Endothelial cell of hepatic sinusoid (primary cell): ENCODE measurements at regions not wholly inside any gene's neighbourhood (a gene's known extent, or its start where the extent isn't known, plus 50 kb on each side); places are given as distances from the start of the nearest gene placed in this dataset.

Experiments
- in situ Hi-C: cut with HindIII; loops from 2 replicates; pipeline ENCODE4 v1.10.0; 2017; ENCODE audit warnings: low sequenced_read_pairs

DNA sequence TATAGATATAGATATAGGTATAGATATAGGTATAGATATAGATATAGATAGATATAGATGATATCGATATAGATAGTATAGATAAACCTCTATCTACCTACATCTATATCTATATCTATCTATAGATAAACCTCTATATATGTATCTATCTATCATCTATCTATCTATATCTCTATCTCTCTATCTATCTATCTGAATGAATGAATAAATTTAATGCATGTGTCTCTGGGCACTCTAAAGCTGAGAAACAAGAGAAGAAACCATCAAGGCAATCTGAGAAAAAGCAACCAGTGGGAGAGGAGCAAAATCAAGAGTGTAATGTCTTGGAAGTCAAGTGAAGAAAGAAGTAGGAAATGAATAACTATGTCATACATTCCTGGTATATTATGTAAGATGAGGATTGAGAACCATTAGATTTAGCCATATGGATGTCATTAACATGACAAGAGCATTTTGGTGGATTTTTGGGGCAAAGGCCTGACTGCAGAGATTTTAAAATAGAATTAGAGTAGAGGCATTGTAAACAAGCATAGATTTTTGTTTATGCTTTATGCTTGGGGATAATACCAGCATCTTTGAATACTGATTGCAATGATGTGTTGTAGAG is 1262.7 kb upstream of the MIR17HG start:
- in situ Hi-C loops, result loop anchor here (5.0 kb wide), 1 partner anchor 92 kb away; no protein-coding TSS in a partner anchor

DNA sequence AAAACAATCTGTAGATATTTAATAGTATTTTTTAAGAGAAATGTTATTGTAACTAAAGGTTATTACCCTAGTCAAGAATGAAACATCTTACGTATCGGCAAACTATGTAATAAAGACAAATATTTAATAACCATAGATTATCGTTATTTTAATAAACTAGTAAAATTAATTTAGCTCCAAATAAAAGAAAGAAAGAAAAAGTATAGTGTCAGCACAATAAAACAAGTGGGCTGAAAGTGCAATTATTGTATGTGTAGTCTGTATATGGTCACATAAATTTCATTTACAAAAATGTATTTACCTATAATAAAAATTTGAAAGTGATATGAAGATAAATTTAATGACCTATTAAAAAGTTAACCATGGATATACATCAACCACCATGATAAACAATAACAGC is 1258.4 kb upstream of the MIR17HG start:
- in situ Hi-C loops, result loop anchor here (5.0 kb wide), 1 partner anchor 97 kb away; no protein-coding TSS in a partner anchor

DNA sequence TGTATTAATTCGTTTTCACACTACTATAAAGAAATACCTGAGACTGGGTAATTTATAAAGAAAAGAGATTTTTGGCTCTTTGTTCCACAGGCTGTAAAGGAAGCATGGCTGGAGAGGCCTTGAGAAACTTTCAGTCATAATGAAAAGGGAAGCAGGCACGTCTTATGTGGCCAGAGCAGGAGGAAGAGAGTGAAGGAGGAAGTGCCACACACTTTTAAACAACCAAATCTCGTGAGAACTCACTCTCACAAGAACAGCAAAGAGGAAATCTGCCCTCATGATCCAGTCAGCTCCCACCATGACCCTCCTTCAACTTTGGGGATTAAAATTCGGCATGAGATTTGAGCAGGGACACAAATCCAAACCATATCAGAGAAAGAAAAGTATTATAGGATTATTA is 1255.9 kb upstream of the MIR17HG start:
- in situ Hi-C loops, result no loop called here

DNA sequence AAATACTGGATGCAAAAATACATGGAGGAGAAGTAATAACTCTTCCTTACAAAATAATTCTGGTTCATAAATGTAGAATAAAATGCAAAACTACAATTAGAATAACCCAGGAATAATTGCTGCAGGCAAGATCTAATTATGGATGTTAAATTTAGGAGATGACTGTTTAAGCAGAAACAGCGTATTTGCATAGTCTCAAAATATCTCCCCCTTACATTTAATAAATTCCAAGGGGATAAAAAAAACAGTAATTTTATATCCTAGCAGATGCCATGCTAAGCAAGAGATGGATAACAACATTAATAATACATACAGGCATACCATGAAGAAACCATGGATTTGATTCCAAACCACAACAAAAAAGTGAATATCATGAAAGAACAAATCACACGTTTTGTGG is 1253.1 kb upstream of the MIR17HG start:
- in situ Hi-C loops, result no loop called here

DNA sequence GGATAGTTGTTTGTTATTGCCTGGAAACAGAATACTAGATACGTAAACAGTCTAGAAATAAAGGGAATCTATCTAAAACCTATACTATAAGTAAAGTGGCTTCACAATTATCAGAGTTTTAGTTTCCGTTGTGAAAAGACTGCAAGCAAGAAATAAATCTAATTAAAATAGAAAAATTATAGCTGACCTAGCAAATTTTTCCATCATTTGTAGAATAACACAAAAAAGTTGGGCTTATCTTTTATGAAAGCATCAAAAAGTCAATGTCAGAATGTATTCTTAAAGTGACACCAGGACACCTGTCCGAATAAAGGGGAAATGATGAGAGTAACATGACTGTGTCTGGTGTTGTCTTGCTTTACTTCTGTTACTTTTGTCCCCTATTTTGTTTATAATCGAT is 1248.9 kb upstream of the MIR17HG start:
- in situ Hi-C loops, result no loop called here

DNA sequence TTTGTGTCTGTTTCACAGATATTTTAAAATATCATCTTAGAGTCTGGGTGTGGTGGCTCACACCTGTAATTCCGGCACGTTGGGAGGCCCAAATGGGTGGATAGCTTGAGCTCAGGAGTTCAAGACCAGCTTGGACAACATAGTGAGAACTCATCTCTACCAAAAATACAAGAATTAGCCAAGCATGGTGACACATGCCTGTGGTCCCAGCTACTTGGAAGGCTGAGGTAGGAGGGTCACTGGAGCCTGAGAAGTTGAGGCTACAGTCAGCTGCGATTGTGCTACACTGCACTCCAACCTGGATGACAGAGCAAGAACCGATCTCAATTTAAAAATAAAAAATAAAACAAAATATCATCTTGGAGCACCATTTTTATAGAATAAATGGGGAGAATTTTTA is 1247.6 kb upstream of the MIR17HG start:
- in situ Hi-C loops, result no loop called here

DNA sequence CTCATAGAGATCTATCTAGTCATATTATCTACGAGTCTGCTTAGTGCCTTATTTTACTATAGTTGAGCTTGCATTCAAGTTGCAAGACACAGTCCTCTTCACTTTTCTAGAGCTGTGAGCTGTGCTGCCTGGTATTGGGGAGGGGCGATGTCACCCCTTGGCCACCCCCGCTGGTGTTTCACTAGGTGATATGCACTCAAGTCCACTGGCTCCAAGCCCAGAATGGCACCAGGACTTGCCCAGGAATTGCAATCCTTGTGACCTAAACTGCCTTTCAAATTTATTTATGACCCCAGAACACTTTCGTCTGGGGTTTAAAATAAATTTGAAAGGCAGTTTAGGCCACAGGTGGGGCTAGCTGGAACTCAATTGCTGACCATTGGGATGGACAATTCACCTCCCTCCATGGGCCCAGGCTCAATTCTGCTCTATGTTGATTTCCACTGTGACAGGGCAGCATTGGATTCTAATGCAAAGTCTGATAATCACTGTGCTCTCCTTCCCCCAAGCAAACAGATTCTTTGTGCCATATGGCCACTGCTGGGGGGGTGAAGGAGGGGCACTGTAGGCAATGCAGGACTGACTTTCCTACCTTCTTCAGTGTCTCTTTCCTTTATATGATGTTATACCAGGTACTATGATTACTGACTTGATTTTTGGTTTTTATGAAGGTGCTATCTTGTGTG is 1244.2 kb upstream of the MIR17HG start:
- in situ Hi-C loops, result no loop called here

DNA sequence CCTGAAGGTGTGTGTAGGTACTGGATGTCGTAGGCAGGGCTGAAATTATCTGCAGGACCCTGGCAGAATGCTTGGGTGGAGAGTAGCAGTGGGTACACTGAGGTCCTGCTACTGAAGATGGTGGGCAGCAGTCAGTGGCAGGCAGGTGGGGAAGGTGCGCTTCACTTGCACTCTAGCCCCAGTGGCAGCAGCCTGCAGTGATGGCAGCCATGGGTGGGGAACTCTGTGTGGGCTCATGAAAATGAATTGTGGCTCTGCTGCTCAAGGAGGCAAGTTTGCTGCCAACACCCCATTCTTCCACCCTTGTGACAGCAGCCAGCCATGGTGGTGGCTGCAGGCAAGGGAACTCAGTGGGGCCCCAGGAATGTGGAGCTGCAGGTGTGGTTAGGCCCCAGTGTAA is 1242.7 kb upstream of the MIR17HG start:
- in situ Hi-C loops, result no loop called here

DNA sequence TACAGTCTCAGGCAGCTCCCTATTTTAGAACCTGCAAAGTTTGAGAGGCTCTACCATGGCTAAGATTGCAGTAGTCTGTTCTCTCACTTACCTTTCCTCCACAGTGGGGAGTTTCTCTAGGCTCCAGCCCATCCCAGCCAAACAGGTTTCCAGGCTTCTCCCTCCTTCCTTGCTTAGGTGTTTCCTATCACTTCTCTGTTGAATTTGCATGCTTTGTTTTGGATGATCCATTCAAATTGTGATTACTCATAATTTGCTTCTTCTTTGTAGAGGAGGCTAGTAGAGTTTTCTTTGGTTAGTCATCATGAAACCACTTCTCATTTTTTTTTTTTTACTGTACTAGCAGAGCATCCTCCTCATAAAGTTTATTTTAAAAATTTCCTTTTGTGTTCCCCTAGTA is 1242.2 kb upstream of the MIR17HG start:
- in situ Hi-C loops, result no loop called here

DNA sequence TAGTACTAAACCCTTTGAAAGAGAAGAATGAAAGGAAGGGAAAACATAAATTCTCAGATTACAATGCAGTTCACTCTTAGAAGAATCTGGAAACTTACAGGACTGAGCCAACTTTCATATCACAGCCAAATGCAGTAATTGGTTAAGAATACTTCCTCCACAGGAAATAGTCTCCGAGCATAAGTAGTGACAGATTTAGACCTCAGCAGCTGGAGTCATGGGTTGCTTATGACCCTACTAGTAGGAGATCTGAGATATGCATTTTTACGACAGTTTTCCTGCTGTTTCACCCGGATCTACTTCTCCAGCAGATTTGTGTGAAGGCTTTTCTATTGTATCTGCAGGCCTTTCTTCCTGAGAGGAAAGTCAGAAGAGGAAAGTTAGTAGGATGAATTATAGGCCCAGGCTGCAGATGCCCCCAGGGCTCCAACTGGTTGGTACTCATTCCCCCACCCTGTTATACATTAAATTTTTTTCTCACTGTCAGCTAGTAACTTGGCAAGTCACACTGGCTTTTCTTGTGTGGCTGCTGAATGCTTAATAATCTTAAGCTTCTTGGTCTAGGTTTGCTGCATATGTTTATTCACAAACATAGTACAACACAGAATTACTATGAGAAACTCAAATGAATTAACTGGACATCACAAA is 1241.5 kb upstream of the MIR17HG start:
- in situ Hi-C loops, result no loop called here

DNA sequence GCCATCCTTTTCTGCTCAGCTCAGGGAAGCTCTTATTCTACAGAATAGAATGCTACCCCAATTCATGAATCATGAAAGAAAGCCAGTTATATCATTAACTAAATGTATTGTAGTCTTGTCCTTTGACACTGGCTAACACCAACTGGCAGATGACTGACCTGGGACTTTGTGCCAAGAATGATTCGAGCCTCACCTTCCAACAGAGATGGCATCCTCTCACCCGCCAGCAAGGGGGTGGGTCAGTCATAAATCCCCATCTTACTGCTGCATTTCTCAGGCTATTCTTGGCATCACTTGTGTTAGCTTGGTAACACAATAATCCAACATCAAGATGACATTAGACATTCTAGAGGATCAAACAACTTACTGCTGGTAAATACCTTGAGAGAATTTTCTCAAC is 1239.8 kb upstream of the MIR17HG start:
- in situ Hi-C loops, result no loop called here

DNA sequence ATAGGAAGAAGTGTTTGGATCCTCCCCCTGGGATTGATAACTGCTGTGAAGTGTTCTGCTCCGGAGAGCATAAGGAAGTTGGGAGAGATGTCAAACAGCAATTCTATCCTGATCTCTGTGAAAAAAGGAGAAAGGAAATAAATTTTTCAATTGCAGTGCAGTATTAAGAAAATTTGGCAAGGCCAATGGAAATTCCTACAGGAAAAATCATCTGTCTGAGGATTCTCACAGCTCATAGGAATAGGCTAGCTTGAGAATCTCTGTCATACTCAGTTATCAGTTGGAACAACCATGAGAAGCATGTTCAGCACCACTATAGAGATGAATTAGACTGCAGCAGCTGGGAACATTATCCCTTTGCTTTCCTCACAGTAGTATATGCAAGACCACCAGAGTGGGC is 1238.9 kb upstream of the MIR17HG start:
- in situ Hi-C loops, result no loop called here

DNA sequence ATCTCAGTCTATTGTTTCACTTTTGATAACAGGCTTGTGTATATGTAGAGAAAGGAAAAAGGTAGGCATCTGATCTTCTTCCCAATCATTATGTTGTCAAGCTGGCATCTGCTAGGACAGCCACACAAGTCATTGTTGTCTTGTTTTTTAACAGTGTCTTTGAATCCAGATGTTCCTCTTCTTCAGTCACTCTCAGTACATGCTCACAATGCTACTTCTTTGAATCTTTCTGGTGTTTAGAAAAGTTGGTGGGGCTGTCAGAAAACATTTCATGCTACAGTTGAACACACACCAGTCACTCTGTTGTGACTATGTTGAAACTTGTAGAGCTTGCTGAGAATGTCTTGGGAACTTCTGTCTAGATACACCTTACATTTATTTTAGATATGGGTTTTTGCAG is 1231.4 kb upstream of the MIR17HG start:
- in situ Hi-C loops, result no loop called here

DNA sequence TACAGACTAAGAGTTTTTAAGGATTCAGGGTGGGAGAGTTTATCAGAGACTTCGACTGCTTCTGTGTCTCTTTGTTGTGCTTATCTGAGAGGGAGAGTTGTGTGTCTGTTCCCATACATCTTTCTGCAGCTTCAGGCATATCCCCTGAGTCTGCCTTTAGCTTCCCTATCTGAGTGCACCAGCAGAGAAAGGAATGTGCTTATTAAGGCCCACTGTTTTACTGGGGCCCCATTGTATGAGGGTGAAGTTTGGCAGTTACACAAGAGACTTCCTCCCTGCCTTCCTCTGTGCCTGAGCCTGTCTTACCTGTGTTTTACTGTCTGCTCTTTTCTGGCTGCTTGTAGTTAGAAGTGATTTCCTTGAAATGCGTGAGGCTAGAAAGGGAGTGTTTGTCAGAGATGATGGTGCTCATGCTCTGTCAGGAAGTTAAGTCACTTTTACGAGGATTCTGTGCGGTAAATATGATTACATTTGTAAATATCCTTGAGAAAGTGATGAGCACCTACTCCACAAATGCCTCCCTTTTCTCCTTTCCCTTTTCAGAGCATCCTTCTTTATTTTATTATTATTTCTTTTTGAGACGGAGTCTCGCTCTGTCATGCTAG is 1228.9 kb upstream of the MIR17HG start:
- in situ Hi-C loops, result no loop called here

DNA sequence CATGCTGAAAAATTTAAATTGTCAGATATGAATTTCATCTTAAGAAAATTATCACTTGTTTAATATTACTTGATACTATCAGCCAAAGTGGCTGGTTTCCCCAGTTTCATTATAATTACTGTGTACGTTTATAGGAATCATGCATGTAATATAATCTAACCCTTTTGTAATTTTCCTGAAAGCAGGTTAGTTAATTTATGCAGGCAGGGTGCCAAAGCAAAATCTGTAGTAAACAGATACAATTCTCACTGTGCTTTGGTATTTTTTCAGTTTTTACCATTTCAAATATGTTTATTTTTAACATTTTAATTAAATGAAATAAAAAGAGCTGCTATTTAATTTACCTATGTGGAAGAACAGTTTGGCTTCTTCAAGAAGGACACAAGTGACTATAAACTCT is 1227.5 kb upstream of the MIR17HG start:
- in situ Hi-C loops, result no loop called here

DNA sequence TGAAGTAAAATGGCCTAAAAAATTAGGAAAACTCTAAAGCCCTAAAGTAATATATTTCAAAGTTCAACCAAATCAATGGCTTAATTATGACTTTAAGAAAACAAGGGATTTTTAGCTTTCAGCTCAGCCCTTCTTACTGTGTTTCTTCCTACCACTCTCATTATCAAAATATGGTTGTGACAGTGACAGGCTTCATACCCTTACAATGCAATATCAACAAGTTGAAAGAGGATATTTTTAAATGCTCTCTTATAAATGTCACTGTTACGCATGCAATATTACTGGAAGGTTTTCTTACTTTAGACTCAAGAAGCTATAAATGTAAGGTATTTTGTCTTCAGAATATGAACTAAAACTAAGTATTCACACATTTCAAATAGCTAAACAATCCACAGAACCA is 1225.7 kb upstream of the MIR17HG start:
- in situ Hi-C loops, result no loop called here

DNA sequence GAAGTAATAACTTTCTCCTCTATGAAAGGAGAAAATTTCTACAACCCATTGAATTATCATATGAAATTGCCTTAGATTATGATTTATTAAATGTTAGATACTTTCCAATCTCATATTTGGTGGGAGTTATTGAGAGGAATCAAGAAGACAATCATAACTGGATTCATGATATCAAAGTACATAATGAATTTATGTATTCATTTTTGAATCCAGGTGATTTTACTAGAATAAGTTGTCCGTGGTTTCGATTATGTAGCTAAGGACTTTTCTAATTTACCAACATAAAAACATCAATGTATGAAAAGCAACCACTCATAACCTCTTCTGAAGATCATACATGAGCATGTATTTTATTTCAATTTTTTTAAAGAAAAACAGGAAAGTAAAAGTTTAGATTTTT is 1225.0 kb upstream of the MIR17HG start:
- in situ Hi-C loops, result no loop called here

DNA sequence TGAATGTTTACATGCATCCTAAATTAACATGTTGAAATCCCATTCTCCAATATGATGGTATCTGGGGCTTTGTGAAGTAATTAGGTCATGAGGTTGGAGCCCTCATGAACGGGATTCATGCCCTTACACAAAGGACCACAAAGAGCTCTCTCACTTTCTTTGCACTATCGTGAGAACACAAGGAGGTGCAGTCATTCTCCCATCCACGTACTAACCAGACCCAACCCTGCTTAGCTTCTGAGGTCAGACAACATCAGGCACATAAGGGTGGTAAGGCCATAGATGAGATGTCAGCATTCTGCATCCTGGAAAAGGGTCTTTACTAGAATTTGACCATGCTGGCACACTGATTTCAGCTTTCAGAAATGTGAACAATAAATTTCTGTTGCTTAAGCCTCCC is 1211.9 kb upstream of the MIR17HG start:
- in situ Hi-C loops, result no loop called here

DNA sequence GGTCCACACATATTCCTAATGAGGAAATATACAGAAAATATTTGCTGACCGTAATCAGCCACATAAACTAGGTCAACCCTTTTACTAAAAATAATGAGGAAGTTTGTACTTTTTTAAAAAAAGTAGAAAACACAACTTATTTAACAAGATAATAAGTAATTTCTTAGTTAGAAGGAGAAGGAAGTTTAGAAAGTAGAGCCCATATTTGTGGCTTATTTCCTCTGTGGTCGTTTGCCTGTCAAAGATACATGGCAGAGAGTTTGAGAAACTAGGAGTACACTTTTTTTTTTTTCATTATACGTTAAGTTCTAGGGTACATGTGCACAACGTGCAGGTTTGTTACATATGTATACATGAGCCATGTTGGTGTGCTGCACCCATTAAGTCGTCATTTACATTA is 1205.2 kb upstream of the MIR17HG start:
- in situ Hi-C loops, result no loop called here

DNA sequence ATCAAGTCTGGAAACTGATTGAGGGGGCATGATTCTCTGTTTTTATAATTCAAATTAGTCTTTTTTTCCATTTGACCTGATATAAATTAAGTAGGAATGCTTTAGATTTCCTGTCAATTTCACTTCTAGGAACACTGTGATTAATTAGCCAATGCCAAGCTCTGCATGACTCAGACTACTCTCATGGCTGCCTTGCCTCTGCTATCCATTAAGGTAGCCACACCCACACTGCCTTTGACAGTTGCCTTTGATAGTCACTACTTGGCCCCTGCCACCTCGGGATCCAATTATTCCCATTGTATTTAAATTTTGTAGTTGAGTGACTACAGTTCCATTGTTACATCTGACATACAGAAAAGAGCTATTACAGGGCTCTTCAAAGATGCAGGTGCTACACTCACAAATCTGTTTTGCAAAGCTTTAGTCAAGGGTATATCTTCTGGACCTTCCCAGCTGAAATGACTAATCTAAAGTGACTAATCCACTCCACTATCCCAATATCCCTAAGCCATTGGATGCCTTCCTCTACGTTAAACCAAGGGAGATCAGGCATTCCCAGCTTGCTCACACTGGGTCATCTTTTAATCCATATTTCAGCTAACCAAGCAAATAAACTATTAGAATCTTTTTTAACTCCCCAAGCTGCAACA is 1193.1 kb upstream of the MIR17HG start:
- in situ Hi-C loops, result no loop called here

DNA sequence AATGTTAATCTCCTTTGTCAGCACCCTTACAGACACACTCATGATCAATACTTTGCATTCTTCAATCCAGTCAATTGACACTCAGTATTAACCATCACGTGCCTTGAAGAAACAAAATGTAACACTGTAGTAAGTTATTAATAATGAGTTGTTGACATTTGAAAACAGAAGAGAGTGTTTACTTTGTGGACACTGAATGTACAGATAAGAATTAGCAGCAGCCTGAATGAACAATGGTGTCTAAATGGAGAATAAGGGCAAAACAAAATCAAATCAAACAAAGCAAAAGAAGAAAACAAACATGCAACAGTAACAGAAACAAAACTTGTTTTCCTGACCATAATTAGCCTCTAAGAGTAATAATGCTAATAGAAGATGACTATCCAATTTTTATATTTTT is 1191.1 kb upstream of the MIR17HG start:
- in situ Hi-C loops, result no loop called here
